Neural cell (in vitro differentiated cells): ENCODE measurements at regions not wholly inside any gene's neighbourhood (a gene's known extent, or its start where the extent isn't known, plus 50 kb on each side); places are given as distances from the start of the nearest gene placed in this dataset.

Experiments used
- CTCF ChIP-seq: fragments of 450-650 bp; IDR thresholded peaks from 2 replicates; pipeline ENCODE4 v1.5.1; 2014; ENCODE audit warnings: antibody characterized with exemption, mild to moderate bottlenecking, moderate library complexity; ENCODE audit not compliant: poor library complexity, severe bottlenecking
- EZH2 ChIP-seq: fragments of 200-600, 300-800 bp; shearing (Covaris generic), sonication (generic); IDR thresholded peaks from 2 replicates; pipeline ENCODE4 v1.6.1; 2014; ENCODE audit warnings: antibody characterized with exemption, low read length, borderline replicate concordance, mild to moderate bottlenecking; ENCODE audit not compliant: insufficient read depth, poor library complexity, severe bottlenecking
- MXI1 ChIP-seq: fragments of 450-650 bp; conservative IDR thresholded peaks from 2 replicates; pipeline ENCODE4 v1.6.1; 2014; ENCODE audit warnings: antibody characterized with exemption, mild to moderate bottlenecking; ENCODE audit not compliant: poor library complexity, severe bottlenecking
- POLR2AphosphoS5 ChIP-seq: IDR thresholded peaks from 2 replicates; pipeline ENCODE4 v1.6.1; 2012
- TAF1 ChIP-seq: IDR thresholded peaks from 2 replicates; pipeline ENCODE4 v1.6.1; 2012; ENCODE audit warnings: low read depth

- no peak for TF ChIP-seq CTCF
- no peak for TF ChIP-seq EZH2
- no peak for TF ChIP-seq POLR2AphosphoS5
- no peak for TF ChIP-seq TAF1
- no peak for TF ChIP-seq MXI1
Measured at GRCh38 chr2:155384555-155385123, 686.1 kb downstream of the KCNJ3 start.
